CD1c-positive myeloid dendritic cell (primary cell): ENCODE measurements at regions not wholly inside any gene's neighbourhood (a gene's known extent, or its start where the extent isn't known, plus 50 kb on each side); places are given as distances from the start of the nearest gene placed in this dataset.

Experiments used
- DNase-seq: peaks from one replicate; pipeline ENCODE4 v3.0.0-alpha.2; 2016; ENCODE audit errors: extremely low spot score

GRCh38 chr2:201969241-201969937, 64.3 kb upstream of the FZD7 start:
- no peak for DNase-seq

DNA sequence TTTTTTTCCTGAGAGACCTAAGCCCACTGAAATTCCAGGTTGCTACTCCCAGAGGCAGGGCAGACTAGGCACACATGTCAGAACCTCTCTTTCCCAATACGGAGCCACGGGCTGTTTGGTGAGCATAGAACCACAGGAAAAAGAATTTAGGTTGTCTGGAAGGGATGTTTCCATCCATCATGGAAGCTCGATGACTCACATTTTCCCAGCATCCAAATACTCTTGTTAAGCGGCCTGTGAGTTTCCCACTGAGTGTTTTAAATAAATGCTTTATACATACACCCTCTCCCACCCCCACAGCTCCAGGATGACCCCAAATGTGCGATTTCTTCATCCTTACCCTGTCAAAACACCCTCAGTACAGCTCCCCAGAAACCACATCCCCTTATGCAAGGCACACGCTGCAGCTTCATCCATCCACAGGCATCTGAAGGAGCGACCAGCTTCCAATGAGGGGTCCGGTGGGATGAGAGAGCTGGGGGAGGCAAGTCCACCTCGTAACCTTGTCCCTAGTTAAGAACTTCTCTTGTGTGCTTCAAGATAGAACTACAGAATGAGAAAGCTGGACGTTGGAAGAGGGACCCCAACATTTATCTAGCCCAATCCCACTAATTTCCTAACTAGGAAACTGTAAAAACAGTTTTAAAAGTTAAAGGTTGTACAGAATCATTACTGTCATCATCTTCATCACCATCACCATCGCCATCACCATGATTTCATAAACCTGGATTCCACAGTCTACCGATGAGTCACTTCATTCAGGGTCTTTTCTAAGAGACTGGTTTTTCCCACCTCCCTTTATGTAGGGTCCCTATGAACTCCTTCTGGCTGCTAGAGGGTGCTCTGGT, 63.5 kb upstream of the FZD7 start:
- no peak for DNase-seq

DNA sequence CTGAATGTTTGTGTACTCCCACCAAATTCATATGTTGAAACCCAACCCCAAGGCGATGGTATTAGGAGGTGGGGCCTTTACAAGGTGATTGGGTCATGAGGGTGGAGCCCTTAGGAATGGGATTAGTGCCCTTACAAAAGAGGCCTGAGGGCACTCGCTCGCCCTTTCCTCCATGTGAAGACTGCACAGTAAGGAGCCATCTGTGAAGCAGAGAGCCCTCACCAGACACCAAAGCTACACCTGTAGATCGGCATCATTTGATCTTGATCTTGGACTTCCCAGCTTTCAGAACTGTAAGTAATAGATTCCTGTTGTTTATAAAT, 62.9 kb upstream of the FZD7 start:
- DNase-seq: no peak

- no peak for DNase-seq
These were observed 62.0 kb upstream of the FZD7 start for GRCh38 chr2:201971531-201972228.

DNA sequence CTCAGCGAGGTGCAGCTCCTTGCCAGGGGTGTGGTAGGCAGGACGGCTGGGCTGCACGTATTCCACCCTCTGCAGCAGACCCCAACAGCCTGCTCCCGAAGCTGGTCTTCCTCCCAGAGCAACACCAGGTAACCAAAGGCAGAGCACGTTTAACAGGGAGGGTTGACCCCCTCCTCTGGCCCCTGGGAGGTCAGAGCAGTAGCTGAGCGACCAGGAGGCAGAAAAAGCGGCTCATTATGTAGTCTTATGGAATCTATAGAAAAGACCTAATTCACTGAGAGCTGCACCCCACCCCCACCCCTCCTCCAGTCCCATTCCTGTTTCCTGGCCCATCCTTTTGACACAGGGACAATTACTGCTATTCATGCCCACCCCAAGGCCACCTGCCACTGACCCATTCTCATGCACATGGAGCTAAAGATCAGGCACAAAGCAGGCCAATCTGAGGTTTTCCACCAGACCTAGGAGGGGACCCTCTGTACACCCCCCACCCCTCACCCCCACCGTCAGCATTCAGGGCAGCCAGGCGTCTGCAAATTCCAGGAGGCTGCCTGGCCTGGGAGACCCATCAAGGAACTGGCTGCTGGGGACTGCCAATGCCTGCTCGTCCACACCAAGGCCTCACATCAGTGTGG, 60.9 kb upstream of the FZD7 start:
- DNase-seq: no peak

DNA sequence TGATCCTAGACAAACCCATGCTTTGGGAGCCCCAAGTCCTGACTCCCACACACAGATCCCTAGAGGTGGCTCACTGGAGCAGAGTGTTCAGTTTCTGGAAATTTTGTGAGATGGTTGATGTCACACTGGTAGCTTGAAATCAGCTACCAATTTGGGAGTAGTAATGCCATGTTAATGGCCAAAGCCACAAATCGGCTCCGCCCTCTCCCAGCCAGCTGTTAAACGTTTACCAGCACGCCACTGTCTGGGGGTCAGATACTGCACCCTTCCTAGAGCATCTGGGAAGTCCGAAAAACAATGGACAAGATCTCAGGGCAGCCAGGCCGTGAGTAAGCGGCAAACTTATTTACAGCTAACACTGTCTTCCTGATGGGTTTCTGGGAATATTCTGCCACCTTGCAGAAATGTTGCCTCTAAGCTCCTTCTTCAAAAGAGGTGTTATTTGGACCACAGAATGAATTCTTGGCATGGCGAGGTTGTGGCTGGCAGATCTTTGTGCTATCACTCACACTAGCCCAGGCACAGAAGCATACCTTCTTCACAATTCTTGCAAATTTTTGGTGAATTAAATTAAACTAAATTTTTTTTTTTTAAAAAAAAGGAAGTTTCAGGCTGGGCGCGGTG, 60.2 kb upstream of the FZD7 start:
- DNase-seq: no peak

GRCh38 chr2:201974171-201975100, 59.2 kb upstream of the FZD7 start:
- DNase-seq: no peak

DNA sequence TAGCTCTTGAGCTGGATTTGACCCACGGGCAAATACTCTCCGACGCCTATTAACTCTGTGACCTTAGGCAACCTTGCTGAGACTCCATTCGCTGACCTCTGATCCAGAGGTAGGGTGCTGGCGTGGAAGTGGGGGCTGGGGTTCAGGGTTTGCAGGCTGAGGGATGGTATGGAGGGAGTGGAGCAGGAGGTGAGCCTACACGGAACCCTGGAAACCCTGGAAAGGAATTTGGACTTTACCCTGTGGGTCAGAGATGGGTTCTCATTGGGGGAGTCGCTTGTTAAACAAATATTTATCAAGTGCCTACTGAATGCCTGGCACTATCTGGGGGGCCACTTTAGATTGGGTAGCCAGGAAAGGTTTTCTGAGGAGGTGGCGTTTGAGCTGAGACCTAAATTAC, 58.2 kb upstream of the FZD7 start:
- DNase-seq: no peak

- no peak for DNase-seq
These were observed 57.6 kb upstream of the FZD7 start for GRCh38 chr2:201975964-201976612.

- no peak for DNase-seq
These were observed 56.0 kb upstream of the FZD7 start for GRCh38 chr2:201977651-201978050.

DNA sequence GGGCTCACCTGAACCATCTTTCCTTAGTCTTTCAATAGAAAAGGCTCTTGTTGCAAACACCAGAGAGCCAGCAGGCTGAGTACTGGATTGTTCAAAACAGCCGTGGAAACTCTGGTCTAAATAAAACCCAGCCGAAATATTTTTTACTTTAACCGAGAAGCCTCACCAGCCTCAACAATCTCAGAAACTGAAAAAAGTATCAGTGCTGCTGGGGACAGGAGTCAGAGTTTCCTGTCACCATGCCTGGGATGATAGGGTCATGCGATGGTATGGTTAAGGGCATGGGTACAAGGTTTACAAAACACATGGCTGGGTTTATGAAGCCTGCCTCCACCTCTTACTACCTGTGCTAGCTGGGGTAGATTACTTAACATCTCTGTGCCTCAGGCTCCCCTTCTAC, 55.3 kb upstream of the FZD7 start:
- no peak for DNase-seq

GRCh38 chr2:201978986-201979385, 54.7 kb upstream of the FZD7 start:
- DNase-seq: no peak

DNA sequence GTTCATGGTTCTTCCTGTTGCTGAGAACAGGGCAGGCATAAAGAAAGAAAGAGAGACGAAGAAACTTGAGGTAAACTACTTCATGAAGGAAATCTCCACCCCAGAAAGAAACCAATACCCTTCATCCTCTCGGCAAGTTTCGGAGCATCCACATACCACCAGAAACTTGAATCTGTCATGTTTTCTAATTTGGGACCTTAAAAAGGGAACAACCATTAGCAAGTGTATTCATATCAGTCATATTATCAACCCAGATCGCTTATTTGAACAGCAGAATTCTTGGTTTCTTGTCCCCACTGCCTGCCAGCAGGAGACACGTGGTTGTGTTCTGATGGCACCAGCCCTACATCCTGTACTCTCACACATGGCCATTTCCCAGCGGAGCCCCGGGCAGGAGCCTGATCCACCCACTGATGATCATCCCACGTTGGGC, 53.2 kb upstream of the FZD7 start:
- no peak for DNase-seq

DNA sequence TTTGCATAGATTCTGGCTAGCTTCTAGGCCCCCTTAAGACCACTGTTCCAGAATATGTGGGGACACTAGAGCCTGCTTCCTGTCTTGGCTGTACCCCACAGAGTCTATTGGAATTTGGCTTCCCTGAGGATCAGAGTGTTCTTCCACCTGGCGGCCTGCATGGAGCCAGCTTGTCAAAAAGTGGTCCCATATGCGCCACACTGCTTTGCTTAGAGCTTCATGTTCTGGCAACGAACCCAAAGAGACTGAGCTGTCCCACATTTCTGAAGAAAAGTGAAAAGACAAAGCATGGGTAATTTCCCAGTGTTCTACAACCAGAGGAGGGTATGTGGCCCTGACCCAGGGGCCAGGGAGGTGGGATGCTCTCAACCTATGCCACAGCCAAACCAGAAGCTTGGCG, 52.7 kb upstream of the FZD7 start:
- DNase-seq: no peak

DNA sequence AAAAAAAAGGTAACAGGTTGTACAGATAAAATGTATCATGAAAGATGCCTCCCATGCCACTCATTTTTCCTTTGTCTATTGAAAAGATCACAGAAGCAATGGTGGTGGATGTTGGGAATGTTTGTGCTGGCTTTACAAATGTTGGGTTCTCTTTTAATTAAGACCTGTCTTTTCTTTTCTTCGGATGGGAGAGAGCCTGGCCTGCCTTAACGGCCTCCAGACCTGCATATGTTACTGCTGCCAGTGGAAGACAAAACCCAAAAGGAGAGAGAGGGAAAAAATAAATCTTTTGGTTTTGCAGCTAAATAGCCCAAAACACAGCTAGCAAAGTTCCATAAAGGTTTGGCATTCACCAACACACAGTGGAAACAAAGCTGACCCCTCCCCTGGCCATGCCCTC, 50.5 kb upstream of the FZD7 start:
- no peak for DNase-seq

GRCh38 chr2:201983800-201984199, 49.9 kb upstream of the FZD7 start:
- DNase-seq: no peak
